AML-193 (cell line): ENCODE measurements at regions not wholly inside any gene's neighbourhood (a gene's known extent, or its start where the extent isn't known, plus 50 kb on each side); places are given as distances from the start of the nearest gene placed in this dataset.
"Not testable (repeated sequence)": the region's sequence is repeated elsewhere in the genome, so short reads cannot be mapped to it uniquely, and the experiment has no call there.

Source experiments
- DNase-seq, 2 experiments: peaks; one replicate each; lab custom pipeline; 2025; lab: John Stamatoyannopoulos, UW

- DNase-seq, result no peak
These were observed 435.5 kb downstream of the DTWD2 start for GRCh38 chr5:118552731-118553360.

GRCh38 chr5:118552146-118552545 is 436.2 kb downstream of the DTWD2 start:
- no peak for DNase-seq

GRCh38 chr5:118551716-118552115 is 436.6 kb downstream of the DTWD2 start:
- DNase-seq, result no peak

GRCh38 chr5:118551031-118551430 is 437.3 kb downstream of the DTWD2 start:
- no peak for DNase-seq

- DNase-seq, result no peak
These were observed 439.3 kb downstream of the DTWD2 start for GRCh38 chr5:118548761-118549720.

GRCh38 chr5:118545470-118545869 is 442.9 kb downstream of the DTWD2 start:
- DNase-seq, result no peak

GRCh38 chr5:118544887-118545449 is 443.4 kb downstream of the DTWD2 start:
- DNase-seq, result no peak

- no peak for DNase-seq
These were observed 454.4 kb downstream of the DTWD2 start for GRCh38 chr5:118533923-118534322.

- DNase-seq, result no peak
These were observed 455.2 kb downstream of the DTWD2 start for GRCh38 chr5:118533156-118533555.

- no peak for DNase-seq
These were observed 457.1 kb downstream of the DTWD2 start for GRCh38 chr5:118531276-118531675.

GRCh38 chr5:118529361-118530144 is 458.8 kb downstream of the DTWD2 start:
- DNase-seq, result no peak

GRCh38 chr5:118522626-118523025 is 465.7 kb downstream of the DTWD2 start:
- DNase-seq, result no peak

GRCh38 chr5:118520771-118521415 is 467.5 kb downstream of the DTWD2 start:
- DNase-seq, result no peak

GRCh38 chr5:118519466-118519865 is 468.9 kb downstream of the DTWD2 start:
- DNase-seq, result no peak

GRCh38 chr5:118518720-118519119 is 469.6 kb downstream of the DTWD2 start:
- DNase-seq, result no peak

GRCh38 chr5:118511846-118512245 is 476.5 kb downstream of the DTWD2 start:
- DNase-seq, result no peak

- no peak for DNase-seq
These were observed 482.0 kb downstream of the DTWD2 start for GRCh38 chr5:118506217-118506852.

GRCh38 chr5:118502232-118502631 is 486.1 kb downstream of the DTWD2 start:
- not testable (repeated sequence) for DNase-seq

- no peak for DNase-seq
These were observed 497.0 kb downstream of the DTWD2 start for GRCh38 chr5:118491351-118491750.

GRCh38 chr5:118486647-118487225 is 501.6 kb downstream of the DTWD2 start:
- no peak for DNase-seq

- DNase-seq, result no peak
These were observed 509.1 kb downstream of the DTWD2 start for GRCh38 chr5:118479285-118479684.
